BJ (cell line): ENCODE measurements at regions not wholly inside any gene's neighbourhood (a gene's known extent, or its start where the extent isn't known, plus 50 kb on each side); places are given as distances from the start of the nearest gene placed in this dataset.

Experiments
- CTCF ChIA-PET: fragments of 350-600 bp; formaldehyde crosslinking; extraction: SDS; loops from one replicate; lab custom pipeline; 2021; ENCODE audit warnings: antibody characterized with exemption, inconsistent platforms; lab: Yijun Ruan, JAX
- POLR2A ChIA-PET: fragments of 300-600 bp; sonication (Branson Sonifier 250); formaldehyde crosslinking; extraction: SDS; loops from one replicate; lab custom pipeline; 2021; ENCODE audit warnings: antibody characterized with exemption; lab: Charles Lee
- DNase-seq: peaks from one replicate; pipeline ENCODE4 v3.0.0-alpha.2; 2011; ENCODE audit warnings: low read depth
- H3K27me3 ChIP-seq: 2 replicates; pipeline ENCODE4 v1.6.0; 2011; ENCODE audit warnings: low read length; ENCODE audit not compliant: control insufficient read depth, insufficient read depth
- H3K36me3 ChIP-seq: 2 replicates; pipeline ENCODE4 v1.5.1; 2011; ENCODE audit warnings: low read length; ENCODE audit not compliant: control insufficient read depth, insufficient read depth
- H3K4me3 ChIP-seq: 2 replicates; pipeline ENCODE4 v1.5.1; 2011; ENCODE audit warnings: low read depth, mild to moderate bottlenecking, control low read depth, low read length
- TF ChIP-seq, protein P1 (sequence below): IDR thresholded peaks from 2 replicates; pipeline ENCODE4 v1.5.1; 2011; ENCODE audit warnings: low read depth, mild to moderate bottlenecking, control low read depth, inconsistent platforms, low read length, moderate library complexity; ENCODE audit not compliant: insufficient read depth

DNA sequence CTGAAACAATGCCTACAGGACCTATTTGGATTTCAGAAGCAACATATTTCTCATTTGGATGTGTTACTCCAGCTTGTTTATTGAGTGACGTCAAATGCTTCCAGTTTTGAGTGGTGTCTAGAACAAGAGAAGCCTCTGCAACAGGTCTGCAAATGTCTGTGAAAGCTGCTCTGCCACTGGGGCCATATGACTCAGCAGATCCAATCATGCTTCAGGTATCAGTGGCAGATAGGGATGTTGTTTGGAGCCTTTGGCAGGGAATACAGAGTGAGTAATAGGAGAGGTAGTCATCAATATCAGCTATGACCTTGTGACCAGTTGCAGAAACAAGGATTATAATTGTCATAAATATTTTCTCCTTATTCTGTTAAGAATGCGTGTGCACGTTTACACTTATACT, 141.1 kb upstream of the ZXDA start:
- ChIA-PET POLR2A (no interaction called here), CTCF (no interaction called here)
- no peaks in the 10 kb centered on the region for H3K36me3 ChIP-seq
- TF ChIP-seq, protein P1, sequence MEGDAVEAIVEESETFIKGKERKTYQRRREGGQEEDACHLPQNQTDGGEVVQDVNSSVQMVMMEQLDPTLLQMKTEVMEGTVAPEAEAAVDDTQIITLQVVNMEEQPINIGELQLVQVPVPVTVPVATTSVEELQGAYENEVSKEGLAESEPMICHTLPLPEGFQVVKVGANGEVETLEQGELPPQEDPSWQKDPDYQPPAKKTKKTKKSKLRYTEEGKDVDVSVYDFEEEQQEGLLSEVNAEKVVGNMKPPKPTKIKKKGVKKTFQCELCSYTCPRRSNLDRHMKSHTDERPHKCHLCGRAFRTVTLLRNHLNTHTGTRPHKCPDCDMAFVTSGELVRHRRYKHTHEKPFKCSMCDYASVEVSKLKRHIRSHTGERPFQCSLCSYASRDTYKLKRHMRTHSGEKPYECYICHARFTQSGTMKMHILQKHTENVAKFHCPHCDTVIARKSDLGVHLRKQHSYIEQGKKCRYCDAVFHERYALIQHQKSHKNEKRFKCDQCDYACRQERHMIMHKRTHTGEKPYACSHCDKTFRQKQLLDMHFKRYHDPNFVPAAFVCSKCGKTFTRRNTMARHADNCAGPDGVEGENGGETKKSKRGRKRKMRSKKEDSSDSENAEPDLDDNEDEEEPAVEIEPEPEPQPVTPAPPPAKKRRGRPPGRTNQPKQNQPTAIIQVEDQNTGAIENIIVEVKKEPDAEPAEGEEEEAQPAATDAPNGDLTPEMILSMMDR, result no peak
- no peak for DNase-seq
- H3K4me3 ChIP-seq, result no peak overlapping the region
- H3K27me3 ChIP-seq, result no peaks in the 10 kb centered on the region

DNA sequence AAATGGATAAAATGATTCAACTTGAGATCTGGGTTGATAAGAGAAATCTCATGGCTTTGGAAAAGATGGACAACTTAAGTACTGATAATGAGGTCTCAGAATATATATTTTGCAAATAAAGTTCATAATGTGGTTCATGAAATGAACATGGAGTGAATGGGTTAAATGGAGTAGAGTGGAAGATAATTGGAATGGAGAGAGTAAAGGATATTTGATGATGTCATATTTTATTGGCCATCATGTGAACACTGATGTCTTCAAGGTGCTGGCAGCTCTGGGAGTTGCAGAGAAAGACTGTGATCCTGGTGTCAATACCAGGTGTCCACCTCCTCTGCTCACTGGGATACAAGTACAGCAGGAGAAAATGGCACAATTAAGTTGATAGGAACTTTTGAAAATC, 133.9 kb upstream of the ZXDA start:
- Histone ChIP-seq H3K36me3 (no peaks in the 10 kb centered on the region), H3K27me3 (no peaks in the 10 kb centered on the region), H3K4me3 (no peak overlapping the region)
- no peak for DNase-seq
- POLR2A ChIA-PET, result no interaction called here
- CTCF ChIA-PET, result no interaction called here
- TF ChIP-seq, protein P1, result no peak

DNA sequence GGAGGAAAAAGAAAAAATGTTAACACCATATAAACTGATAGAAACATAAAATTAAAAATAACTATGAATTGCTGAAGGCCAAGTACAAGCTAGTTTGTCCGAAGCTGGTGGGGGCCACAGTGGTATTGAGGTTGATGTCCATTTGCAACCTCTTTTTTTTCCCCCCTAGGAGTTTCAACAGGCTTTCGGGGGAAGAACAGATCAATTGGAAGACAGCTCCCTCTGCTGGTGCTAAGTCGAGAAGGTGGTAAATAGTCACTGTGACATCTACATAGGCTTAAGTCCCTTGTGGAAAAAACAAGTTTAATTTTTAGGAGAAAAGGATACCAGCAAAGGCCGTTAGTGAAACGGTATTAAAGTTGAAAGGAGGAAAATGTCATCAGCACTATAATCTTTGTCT, 115.7 kb upstream of the ZXDA start:
- ChIA-PET POLR2A (no interaction called here), CTCF (interaction anchor here (0.8 to 1.2 kb wide), 4 partner anchors 10 to 207 kb away, joined by 3 to 4 read pairs (median 4); no protein-coding TSS in a partner anchor)
- Histone ChIP-seq H3K36me3 (no peaks in the 10 kb centered on the region), H3K27me3 (no peaks in the 10 kb centered on the region), H3K4me3 (no peak overlapping the region)
- no peak for DNase-seq
- TF ChIP-seq, protein P1, result peak; percentile 45; the same call in 1 of the 2 replicates

DNA sequence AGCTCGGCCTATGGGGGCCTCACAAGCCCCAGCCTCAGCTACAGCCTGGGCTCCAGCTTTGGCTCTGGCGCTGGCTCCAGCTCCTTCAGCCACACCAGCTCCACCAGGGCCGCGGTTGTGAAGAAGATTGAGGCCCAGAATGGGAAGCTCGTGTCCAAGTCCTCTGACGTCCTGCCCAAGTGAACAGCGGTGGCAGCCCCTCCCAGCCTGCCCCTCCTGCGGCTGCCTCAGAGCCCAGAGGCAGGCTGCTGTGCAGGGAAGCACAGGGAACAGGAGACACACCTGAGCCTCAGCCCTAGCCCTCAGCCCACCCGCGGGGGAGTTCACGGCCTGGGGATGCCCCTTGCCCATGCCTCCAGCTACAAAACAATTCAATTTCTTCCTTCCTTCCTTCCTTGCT, 75.7 kb upstream of the ZXDA start:
- ChIA-PET POLR2A (no interaction called here), CTCF (no interaction called here)
- TF ChIP-seq, protein P1, result no peak

DNA sequence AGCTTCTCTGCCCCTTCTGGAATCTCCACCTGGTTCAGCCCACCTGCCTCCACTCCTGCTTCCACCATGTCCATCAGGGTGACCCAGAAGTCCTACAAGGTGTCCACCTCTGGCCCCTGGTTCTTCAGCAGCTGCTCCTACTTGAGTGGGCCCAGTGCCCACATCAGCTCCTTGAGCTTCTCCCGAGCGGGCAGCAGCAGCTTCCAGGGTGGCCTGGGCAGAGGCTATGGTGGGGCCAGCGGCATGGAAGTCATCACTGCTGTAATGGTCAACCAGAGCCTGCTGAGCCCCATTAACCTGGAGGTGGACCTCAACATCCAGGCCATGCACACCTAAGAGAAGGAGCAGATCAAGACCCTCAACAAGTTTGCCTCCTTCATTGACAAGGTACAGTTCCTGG, 74.4 kb upstream of the ZXDA start:
- TF ChIP-seq, protein P1, result no peak
- H3K27me3 ChIP-seq, result no peaks in the 10 kb centered on the region
- no peaks in the 10 kb centered on the region for H3K36me3 ChIP-seq
- no peak overlapping the region for H3K4me3 ChIP-seq
- ChIA-PET POLR2A (no interaction called here), CTCF (no interaction called here)
- DNase-seq, result no peak

More for the DNA sequence above, 75.7 kb upstream of the ZXDA start:
- Histone ChIP-seq H3K36me3 (no peaks in the 10 kb centered on the region), H3K4me3 (no peak overlapping the region), H3K27me3 (no peaks in the 10 kb centered on the region)
- no peak for DNase-seq
